Naive thymus-derived CD4-positive, alpha-beta T cell (primary cell): ENCODE measurements at regions not wholly inside any gene's neighbourhood (a gene's known extent, or its start where the extent isn't known, plus 50 kb on each side); places are given as distances from the start of the nearest gene placed in this dataset.
A peak's percentile ranks its signal among the peaks of the same experiment; 100 is the strongest.

Experiments
- ATAC-seq: fragments of 150-1000 bp; cut with Tn5 transposase; 2 replicates; pipeline ENCODE4 v1.10.0; 2021; ENCODE audit warnings: mild to moderate bottlenecking, moderate library complexity
- CTCF ChIA-PET: fragments of 350-600 bp; sonication (Branson Sonifier 250); formaldehyde crosslinking; loops from one replicate; lab custom pipeline; 2021; ENCODE audit warnings: antibody characterized with exemption; lab: Charles Lee
- POLR2A ChIA-PET: fragments of 350-600 bp; sonication (Branson Sonifier 250); formaldehyde crosslinking; loops from one replicate; lab custom pipeline; 2021; ENCODE audit warnings: antibody characterized with exemption, inconsistent platforms; lab: Charles Lee
- DNase-seq, 9 donors: peaks; one replicate each; pipeline versions ENCODE4 v3.0.0 to v3.0.0-alpha.2; 2020 to 2022; ENCODE audit warnings: mixed read lengths in 1 of 9
- H3K27ac ChIP-seq: one replicate; pipeline ENCODE4 v1.7.0; 2013; ENCODE audit warnings: mild to moderate bottlenecking, low read depth, low read length, moderate library complexity
- H3K27me3 ChIP-seq, 2 donors: one replicate each; pipeline ENCODE4 v1.7.0; 2013; ENCODE audit warnings: low read length in 2 of 2, mild to moderate bottlenecking in 2 of 2, moderate library complexity in 2 of 2; ENCODE audit not compliant: control insufficient read depth in 2 of 2, insufficient read depth in 2 of 2
- H3K36me3 ChIP-seq, 3 experiments: 1 replicate in 2 of 3; 2 replicates in 1 of 3; pipeline ENCODE4 v1.7.0; 2013; ENCODE audit warnings: low read length in 3 of 3, mild to moderate bottlenecking in 3 of 3, moderate library complexity in 1 of 3; ENCODE audit not compliant: insufficient read depth in 3 of 3, control insufficient read depth in 2 of 3
- H3K4me1 ChIP-seq, 2 donors: one replicate each; pipeline ENCODE4 v1.7.0; 2013; ENCODE audit warnings: low read length in 2 of 2, mild to moderate bottlenecking in 2 of 2, moderate library complexity in 1 of 2; ENCODE audit not compliant: control insufficient read depth in 2 of 2, insufficient read depth in 2 of 2
- H3K4me3 ChIP-seq: 2 replicates; pipeline ENCODE4 v1.7.0; 2013; ENCODE audit warnings: mild to moderate bottlenecking, low read length
- H3K9me3 ChIP-seq, 3 experiments: 1 replicate in 2 of 3; 2 replicates in 1 of 3; pipeline ENCODE4 v1.7.0; 2013; ENCODE audit warnings: low read length in 3 of 3; ENCODE audit not compliant: control insufficient read depth in 2 of 3
- H3K27ac Mint-ChIP-seq, 9 donors: one replicate each; pipeline ENCODE4 v1.8.0; 2020 to 2022; ENCODE audit warnings: mixed read lengths in 9 of 9, mild to moderate bottlenecking in 8 of 9, moderate library complexity in 5 of 9, inconsistent platforms in 2 of 9
- H3K27me3 Mint-ChIP-seq, 5 donors: one replicate each; pipeline ENCODE4 v1.8.0; 2021 to 2022; ENCODE audit warnings: mixed read lengths in 5 of 5, mild to moderate bottlenecking in 1 of 5
- H3K36me3 Mint-ChIP-seq, 5 donors: one replicate each; pipeline ENCODE4 v1.8.0; 2020 to 2022; ENCODE audit warnings: mixed read lengths in 5 of 5, mild to moderate bottlenecking in 3 of 5, inconsistent platforms in 1 of 5
- H3K4me1 Mint-ChIP-seq, 7 donors: one replicate each; pipeline ENCODE4 v1.8.0; 2020 to 2022; ENCODE audit warnings: mixed read lengths in 7 of 7, mild to moderate bottlenecking in 3 of 7, inconsistent platforms in 1 of 7
- H3K4me3 Mint-ChIP-seq, 10 donors: one replicate each; pipeline ENCODE4 v1.8.0; 2020 to 2022; ENCODE audit warnings: mild to moderate bottlenecking in 10 of 10, mixed read lengths in 10 of 10, moderate library complexity in 6 of 10, inconsistent platforms in 2 of 10
- H3K9me3 Mint-ChIP-seq, 11 donors: one replicate each; pipeline ENCODE4 v1.8.0; 2020 to 2022; ENCODE audit warnings: mixed read lengths in 11 of 11, mild to moderate bottlenecking in 4 of 11, inconsistent platforms in 1 of 11, moderate library complexity in 1 of 11
- intact Hi-C, 2 donors: fragments of 100-400 bp; cut with micrococcal nuclease; formaldehyde crosslinking; loops; one replicate each; pipeline ENCODE4 v1.15.1; 2023

DNA sequence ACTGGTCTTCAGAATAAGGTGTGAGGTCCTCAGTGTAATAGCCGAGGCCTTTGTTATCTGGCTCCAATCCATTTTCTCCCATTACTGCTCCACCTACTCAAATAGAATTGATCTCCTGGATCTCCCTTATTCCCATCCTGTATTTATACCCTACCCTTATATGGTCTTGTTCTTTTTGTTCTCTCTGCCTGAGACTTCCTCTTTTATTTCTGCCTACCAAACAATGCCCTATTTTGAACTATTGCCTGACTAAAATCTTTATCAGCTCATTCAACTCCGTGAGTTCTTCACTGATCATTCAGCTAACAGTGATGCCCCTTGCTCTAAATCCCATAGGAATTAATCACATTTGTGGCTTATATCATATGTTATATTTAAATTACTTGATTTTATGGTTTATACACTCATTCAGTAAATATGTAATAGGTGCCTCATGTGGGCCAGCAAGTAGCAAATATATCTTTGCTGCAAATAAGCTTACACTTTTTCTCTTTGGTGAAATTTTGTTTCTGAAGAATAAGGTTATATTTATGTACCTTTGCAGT, 417.5 kb upstream of the MEF2C start:
- H3K36me3 ChIP-seq: no peaks in the 10 kb centered on the region
- H3K27ac Mint-ChIP-seq: no peak overlapping the region
- ATAC-seq (no peak), DNase-seq (no peak)
- intact Hi-C loops: no loop called here
- H3K9me3 Mint-ChIP-seq: peaks cover 0 to 4% (median 0%) of the 10 kb centered on the region in 11 donors
- no peaks in the 10 kb centered on the region for H3K4me1 ChIP-seq
- H3K27me3 Mint-ChIP-seq: no peaks in the 10 kb centered on the region
- H3K4me1 Mint-ChIP-seq: no peaks in the 10 kb centered on the region
- POLR2A ChIA-PET: no interaction called here
- H3K36me3 Mint-ChIP-seq: no peaks in the 10 kb centered on the region
- no peak overlapping the region for H3K27ac ChIP-seq
- no peak overlapping the region for H3K4me3 Mint-ChIP-seq
- H3K27me3 ChIP-seq: no peaks in the 10 kb centered on the region
- H3K9me3 ChIP-seq: no peaks in the 10 kb centered on the region
- no peak overlapping the region for H3K4me3 ChIP-seq
- CTCF ChIA-PET: no interaction called here

DNA sequence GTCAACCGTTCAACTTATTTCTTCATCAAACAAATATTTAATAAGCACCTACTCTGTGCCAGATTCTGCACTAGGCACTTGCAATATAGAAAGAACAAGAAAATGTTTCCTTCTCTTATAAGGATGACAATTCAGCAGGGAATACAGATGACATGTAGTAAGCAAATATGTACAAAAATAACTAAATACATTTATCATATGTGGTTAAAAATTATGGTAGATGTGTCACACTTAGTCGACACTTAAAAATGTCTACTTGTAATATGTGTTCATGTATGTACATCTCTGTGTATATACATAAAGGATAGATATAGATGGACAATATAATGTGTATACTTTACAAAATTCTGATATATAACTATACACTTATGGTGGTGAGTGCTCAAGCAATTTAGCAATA, 417.0 kb upstream of the MEF2C start:
- Mint-ChIP-seq H3K36me3 (no peaks in the 10 kb centered on the region), H3K27ac (no peak overlapping the region), H3K9me3 (peaks cover 0 to 4% (median 0%) of the 10 kb centered on the region in 11 donors), H3K4me3 (no peak overlapping the region), H3K27me3 (no peaks in the 10 kb centered on the region), H3K4me1 (no peaks in the 10 kb centered on the region)
- no peaks in the 10 kb centered on the region for H3K27me3 ChIP-seq
- no peak overlapping the region for H3K27ac ChIP-seq
- ATAC-seq (no peak), DNase-seq (no peak)
- H3K4me1 ChIP-seq: no peaks in the 10 kb centered on the region
- H3K36me3 ChIP-seq: no peaks in the 10 kb centered on the region
- intact Hi-C loops: no loop called here
- ChIA-PET POLR2A (no interaction called here), CTCF (no interaction called here)
- no peaks in the 10 kb centered on the region for H3K9me3 ChIP-seq
- H3K4me3 ChIP-seq: no peak overlapping the region

DNA sequence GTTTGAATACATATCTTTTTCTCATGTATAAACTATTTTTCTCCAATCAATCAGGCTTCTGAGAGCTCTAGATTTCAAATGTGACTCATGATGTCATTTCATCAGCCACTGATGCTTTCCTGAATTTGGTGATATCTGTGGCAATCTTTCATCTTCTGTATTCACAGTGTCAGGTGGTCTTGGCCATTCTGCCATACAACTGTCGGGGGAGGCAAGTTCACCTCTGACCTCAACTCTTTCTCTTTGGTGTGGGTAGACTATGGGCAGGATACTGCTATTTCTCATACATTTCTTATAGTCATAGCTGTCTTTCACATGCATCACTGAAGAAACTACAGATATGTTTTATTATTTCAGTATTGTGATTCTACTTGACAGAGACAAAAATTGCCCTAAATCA, 414.1 kb upstream of the MEF2C start:
- no peaks in the 10 kb centered on the region for H3K27me3 Mint-ChIP-seq
- ChIA-PET CTCF (no interaction called here), POLR2A (no interaction called here)
- Histone ChIP-seq H3K9me3 (no peaks in the 10 kb centered on the region), H3K27ac (no peak overlapping the region), H3K27me3 (no peaks in the 10 kb centered on the region), H3K4me3 (no peak overlapping the region), H3K36me3 (no peaks in the 10 kb centered on the region), H3K4me1 (no peaks in the 10 kb centered on the region)
- H3K4me3 Mint-ChIP-seq: no peak overlapping the region
- no peak for ATAC-seq
- no peak overlapping the region for H3K27ac Mint-ChIP-seq
- no peaks in the 10 kb centered on the region for H3K36me3 Mint-ChIP-seq
- no peak for DNase-seq
- intact Hi-C loops: no loop called here
- peaks cover 0 to 2% (median 0%) of the 10 kb centered on the region in 11 donors for H3K9me3 Mint-ChIP-seq
- H3K4me1 Mint-ChIP-seq: no peaks in the 10 kb centered on the region

DNA sequence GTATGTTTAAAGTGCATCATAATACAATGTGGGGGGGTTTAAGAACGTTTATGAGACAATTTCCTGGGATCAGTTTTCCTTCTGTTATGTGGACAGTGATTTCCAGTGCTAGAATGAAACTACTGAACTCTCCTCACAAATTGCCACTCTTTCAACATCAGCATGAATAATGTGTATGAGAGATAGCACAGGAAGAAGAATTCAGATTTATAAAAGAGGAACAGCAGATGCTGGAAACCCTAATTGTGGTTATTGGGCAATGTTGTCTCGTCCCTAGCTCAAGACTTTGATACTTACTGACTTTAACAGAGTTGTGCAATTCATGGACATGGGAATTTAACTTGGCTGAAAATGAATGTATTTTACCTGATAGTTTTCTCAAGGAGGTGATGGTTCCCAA, 410.8 kb upstream of the MEF2C start:
- DNase-seq (no peak), ATAC-seq (peak; percentile 76)
- Mint-ChIP-seq H3K4me3 (no peak overlapping the region), H3K4me1 (no peaks in the 10 kb centered on the region), H3K27ac (no peak overlapping the region), H3K36me3 (no peaks in the 10 kb centered on the region), H3K27me3 (no peaks in the 10 kb centered on the region), H3K9me3 (peaks cover 0 to 2% (median 0%) of the 10 kb centered on the region in 11 donors)
- Histone ChIP-seq H3K36me3 (no peaks in the 10 kb centered on the region), H3K9me3 (no peaks in the 10 kb centered on the region), H3K27ac (no peak overlapping the region), H3K4me3 (no peak overlapping the region), H3K4me1 (no peaks in the 10 kb centered on the region), H3K27me3 (no peaks in the 10 kb centered on the region)
- intact Hi-C loops: no loop called here
- ChIA-PET POLR2A (no interaction called here), CTCF (no interaction called here)

DNA sequence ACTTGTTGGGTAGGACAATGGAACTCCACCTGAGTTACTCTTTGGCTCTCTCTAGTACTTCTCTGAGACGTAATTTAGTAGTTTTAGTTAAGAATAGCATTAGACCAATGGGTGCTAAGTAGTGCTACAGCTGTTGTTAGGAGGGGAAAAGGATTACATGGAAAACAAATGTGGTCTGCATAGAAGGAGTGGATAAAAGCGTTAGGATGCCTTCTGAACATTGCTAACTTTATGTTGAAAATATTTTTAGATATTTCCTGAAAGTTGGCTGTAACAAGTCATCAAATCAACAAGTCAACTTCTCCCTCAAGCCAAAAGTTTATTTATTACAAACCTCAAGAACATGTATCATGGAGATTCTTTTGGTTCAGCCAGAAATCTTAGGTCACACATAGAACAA, 409.5 kb upstream of the MEF2C start:
- Histone ChIP-seq H3K27me3 (no peaks in the 10 kb centered on the region), H3K4me3 (no peak overlapping the region), H3K36me3 (no peaks in the 10 kb centered on the region), H3K4me1 (no peaks in the 10 kb centered on the region), H3K9me3 (no peaks in the 10 kb centered on the region), H3K27ac (no peak overlapping the region)
- Mint-ChIP-seq H3K4me3 (no peak overlapping the region), H3K36me3 (no peaks in the 10 kb centered on the region), H3K27ac (no peak overlapping the region), H3K9me3 (peaks cover 0 to 2% (median 0%) of the 10 kb centered on the region in 11 donors), H3K4me1 (no peaks in the 10 kb centered on the region), H3K27me3 (no peaks in the 10 kb centered on the region)
- DNase-seq: no peak
- ChIA-PET CTCF (no interaction called here), POLR2A (no interaction called here)
- intact Hi-C loops: no loop called here
- ATAC-seq: no peak

DNA sequence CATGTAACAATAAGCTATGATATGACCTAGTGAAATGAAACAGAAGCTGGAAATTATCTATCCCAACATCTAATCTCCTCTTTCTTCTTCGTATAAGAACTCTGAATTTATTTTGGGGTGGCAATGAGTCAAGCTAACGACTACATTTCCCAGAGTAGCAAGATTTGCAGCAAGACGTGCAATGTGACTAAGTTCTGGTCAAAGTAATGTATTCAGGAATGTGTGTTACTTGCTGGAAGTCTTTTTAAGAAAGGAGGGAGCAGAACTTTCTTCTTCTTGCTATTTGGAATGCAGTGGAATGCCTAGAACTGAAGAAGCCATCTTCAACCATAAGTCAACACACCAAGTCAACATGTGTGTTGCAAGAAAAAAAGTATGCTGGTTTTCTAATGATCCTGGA, 406.6 kb upstream of the MEF2C start:
- ChIA-PET CTCF (no interaction called here), POLR2A (no interaction called here)
- H3K9me3 Mint-ChIP-seq: peaks cover 0 to 6% (median 0%) of the 10 kb centered on the region in 11 donors
- Histone ChIP-seq H3K27me3 (no peaks in the 10 kb centered on the region), H3K4me3 (no peak overlapping the region), H3K27ac (no peak overlapping the region), H3K4me1 (no peaks in the 10 kb centered on the region), H3K9me3 (no peaks in the 10 kb centered on the region), H3K36me3 (no peaks in the 10 kb centered on the region)
- no peak for ATAC-seq
- no peak overlapping the region for H3K4me3 Mint-ChIP-seq
- H3K27me3 Mint-ChIP-seq: no peaks in the 10 kb centered on the region
- no peaks in the 10 kb centered on the region for H3K4me1 Mint-ChIP-seq
- no peak overlapping the region for H3K27ac Mint-ChIP-seq
- DNase-seq: no peak
- intact Hi-C loops: no loop called here
- no peaks in the 10 kb centered on the region for H3K36me3 Mint-ChIP-seq

DNA sequence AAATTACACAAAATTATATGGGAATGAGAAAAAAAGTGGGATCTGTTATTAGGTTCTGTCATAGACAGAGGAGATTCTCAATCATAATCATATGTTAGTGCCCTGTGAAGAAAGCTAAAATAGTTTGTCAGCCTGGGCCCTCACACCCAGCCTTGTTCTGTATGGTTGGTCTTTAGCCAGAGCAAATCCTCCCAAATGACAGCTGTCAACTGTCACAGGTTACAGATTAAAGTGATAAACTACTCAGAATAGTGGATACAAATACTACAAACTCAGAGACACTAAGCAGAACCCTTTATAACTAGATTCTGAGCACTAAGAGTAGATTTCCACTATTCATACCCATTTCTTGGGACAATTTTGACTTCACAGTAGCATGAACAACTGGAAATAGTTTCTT, 405.0 kb upstream of the MEF2C start:
- ChIA-PET CTCF (no interaction called here), POLR2A (no interaction called here)
- Mint-ChIP-seq H3K4me1 (no peaks in the 10 kb centered on the region), H3K36me3 (no peaks in the 10 kb centered on the region), H3K4me3 (no peak overlapping the region), H3K9me3 (peaks cover 0 to 10% (median 0%) of the 10 kb centered on the region in 11 donors), H3K27ac (no peak overlapping the region), H3K27me3 (no peaks in the 10 kb centered on the region)
- Histone ChIP-seq H3K27me3 (no peaks in the 10 kb centered on the region), H3K4me3 (no peak overlapping the region), H3K27ac (no peak overlapping the region), H3K36me3 (no peaks in the 10 kb centered on the region), H3K4me1 (no peaks in the 10 kb centered on the region), H3K9me3 (no peaks in the 10 kb centered on the region)
- intact Hi-C loops: no loop called here
- ATAC-seq (no peak), DNase-seq (no peak)
